ENCODE measurements at regions not wholly inside any gene's neighbourhood (a gene's known extent, or its start where the extent isn't known, plus 50 kb on each side); places are given as distances from the start of the nearest gene placed in this dataset.
A peak's percentile ranks its signal among the peaks of the same experiment; 100 is the strongest.

DNA sequence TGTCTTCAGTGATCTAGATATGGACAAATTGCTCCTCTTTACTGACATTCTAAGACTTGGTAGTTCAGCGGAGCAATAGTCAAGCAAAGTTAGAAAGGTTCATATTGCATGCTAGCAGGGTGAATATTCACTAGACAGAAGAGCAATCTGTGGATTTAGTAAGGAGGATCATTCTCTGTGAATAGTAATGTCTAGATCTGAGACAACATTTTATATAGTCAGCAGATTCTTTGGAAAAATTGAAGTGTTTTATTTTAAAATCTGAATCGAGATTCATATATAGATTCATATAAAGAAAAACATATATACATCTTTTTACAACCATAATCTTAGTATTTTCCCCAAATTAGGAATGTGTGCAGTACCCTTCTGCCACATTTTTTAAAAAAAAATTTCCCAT, 274.5 kb upstream of the BRINP3 start:
- peaks cover 2% of the 10 kb centered on the region; the same call in 1 of the 2 replicates for H3K4me1 ChIP-seq (ENCODE audit: control insufficient read depth, insufficient read depth, low read length)
- H2BK15ac ChIP-seq (ENCODE audit: low read depth, low read length), result no peak overlapping the region
- no peak overlapping the region for H2BK5ac ChIP-seq (ENCODE audit: low read depth, low read length, poor library complexity, severe bottlenecking)
- intact Hi-C loops (cut with micrococcal nuclease), result loop anchor here (10.0 kb wide), 1 partner anchor 277 kb away; the partner anchor contains the start of gene BRINP3
- H4K91ac ChIP-seq (ENCODE audit: insufficient read depth, low read depth, low read length), result no peak overlapping the region
- no peak overlapping the region for H2AK9ac ChIP-seq (replicated peaks; ENCODE audit: low read depth, low read length, poor library complexity)
- in situ Hi-C loops (cut with MboI; ENCODE audit: low sequenced_read_pairs), result no loop called here
- no peak for ATAC-seq (ENCODE audit: low read depth)
- BruUV-seq (replicated peaks), result no TSS peak
- no peak overlapping the region for H2AFZ ChIP-seq (replicated peaks; ENCODE audit: low read length, poor library complexity)
- DNase-seq, result no peak
- H3K4ac ChIP-seq (ENCODE audit: low read depth, low read length), result no peak overlapping the region
- H3K4me2 ChIP-seq (ENCODE audit: low read depth, low read length), result no peak overlapping the region
- no peak overlapping the region for H3K14ac ChIP-seq (replicated peaks; ENCODE audit: low read depth, low read length)
- H3K23ac ChIP-seq (ENCODE audit: low read depth, low read length), result no peak overlapping the region
- no peak overlapping the region for H4K8ac ChIP-seq (ENCODE audit: low read depth in 2 of 2, low read length in 2 of 2)
- no peak overlapping the region for H2BK20ac ChIP-seq (ENCODE audit: low read depth, low read length)
- no peak overlapping the region for H3K18ac ChIP-seq (ENCODE audit: low read depth, low read length)
- dilution Hi-C loops (cut with HindIII; ENCODE audit: low sequenced_read_pairs, unreplicated experiment), result no loop called here
- no peak overlapping the region for H3K27ac ChIP-seq (ENCODE audit: insufficient read depth, low read length)
- H3K9me3 ChIP-seq (ENCODE audit: control insufficient read depth, insufficient read depth, low read length), result no peaks in the 10 kb centered on the region
- no peak overlapping the region for H2BK120ac ChIP-seq (ENCODE audit: low read depth, low read length)
- TF ChIP-seq MAFK (IDR thresholded peaks at IDR 0.05; ENCODE audit: low read depth, low read length) (peak; percentile 29; the same call in 1 of the 2 replicates), SMC3 (IDR thresholded peaks at IDR 0.05; ENCODE audit: low read depth, low read length) (no peak)
- no CpG with 5 or more reads among the region's 2 CpGs for WGBS, 2 experiments (ENCODE audit: extremely low coverage in 2 of 2, insufficient read length in 1 of 2)
- no peak overlapping the region for H3K56ac ChIP-seq (ENCODE audit: extremely low read depth, insufficient read depth, low read length)
- H3K79me1 ChIP-seq (ENCODE audit: low read depth in 1 of 2, low read length in 2 of 2), result no peaks in the 10 kb centered on the region
- ChIA-PET POLR2A (ENCODE audit: unreplicated experiment) (no interaction called here), CTCF (no interaction called here)
- no peaks in the 10 kb centered on the region for H4K20me1 ChIP-seq (ENCODE audit: insufficient read depth, low read length)
- no peaks in the 10 kb centered on the region for H3K9me1 ChIP-seq (ENCODE audit: insufficient read depth, low read length)
- no peak overlapping the region for H3K4me3 ChIP-seq (ENCODE audit: insufficient read depth, low read depth, low read length)
- no peak overlapping the region for H2AK5ac ChIP-seq (ENCODE audit: low read depth, low read length)
- no peak overlapping the region for H4K5ac ChIP-seq (ENCODE audit: low read depth, low read length)
- H3K36me3 ChIP-seq (ENCODE audit: control insufficient read depth, insufficient read depth, low read length), result no peaks in the 10 kb centered on the region
- H3K9ac ChIP-seq (ENCODE audit: low read depth, low read length), result no peak overlapping the region
- no peaks in the 10 kb centered on the region for H3K27me3 ChIP-seq (ENCODE audit: control insufficient read depth, insufficient read depth, low read length)

Measured in IMR-90 (cell line).